AG10803 (cell line): ENCODE measurements at regions not wholly inside any gene's neighbourhood (a gene's known extent, or its start where the extent isn't known, plus 50 kb on each side); places are given as distances from the start of the nearest gene placed in this dataset.
"Not testable (repeated sequence)": the region's sequence is repeated elsewhere in the genome, so short reads cannot be mapped to it uniquely, and the experiment has no call there.

Experiments
- DNase-seq: peaks from one replicate; pipeline ENCODE4 v3.0.0; 2010; ENCODE audit warnings: low read depth
- H3K4me3 ChIP-seq: 2 replicates; pipeline ENCODE4 v1.5.1; 2011; ENCODE audit warnings: mild to moderate bottlenecking, low read length, control low read depth
- CTCF ChIP-seq: conservative IDR thresholded peaks from 2 replicates; pipeline ENCODE4 v1.5.1; 2011; ENCODE audit warnings: mild to moderate bottlenecking, low read length, control low read depth, inconsistent platforms

GRCh38 chr5:135266975-135267374 lies 132.1 kb downstream of the MACROH2A1 start:
- DNase-seq = no peak
- no peak overlapping the region for H3K4me3 ChIP-seq
- TF ChIP-seq CTCF = no peak

GRCh38 chr5:135266303-135266635 lies 132.8 kb downstream of the MACROH2A1 start:
- H3K4me3 ChIP-seq = no peak overlapping the region
- no peak for TF ChIP-seq CTCF
- no peak for DNase-seq

GRCh38 chr5:135265497-135266302 lies 133.3 kb downstream of the MACROH2A1 start:
- no peak overlapping the region for H3K4me3 ChIP-seq
- DNase-seq = no peak
- no peak for TF ChIP-seq CTCF

- TF ChIP-seq CTCF = no peak
- H3K4me3 ChIP-seq = no peak overlapping the region
- DNase-seq = no peak
These were observed 134.3 kb downstream of the MACROH2A1 start for GRCh38 chr5:135264451-135265440.

- no peak overlapping the region for H3K4me3 ChIP-seq
- no peak for DNase-seq
- TF ChIP-seq CTCF = no peak
These were observed 135.9 kb downstream of the MACROH2A1 start for GRCh38 chr5:135263022-135263668.

GRCh38 chr5:135262364-135262763 lies 136.7 kb downstream of the MACROH2A1 start:
- TF ChIP-seq CTCF = no peak
- H3K4me3 ChIP-seq = no peak overlapping the region
- DNase-seq = no peak

- not testable (repeated sequence) for DNase-seq, H3K4me3 ChIP-seq
These were observed 138.9 kb downstream of the MACROH2A1 start for GRCh38 chr5:135260108-135260507.
